WTC11 (cell line): ENCODE measurements at regions not wholly inside any gene's neighbourhood (a gene's known extent, or its start where the extent isn't known, plus 50 kb on each side); places are given as distances from the start of the nearest gene placed in this dataset.

ENCODE experiments used
- ATAC-seq: fragments of 200-7000 bp; cut with Tn5 transposase; 2 replicates; pipeline ENCODE4 v1.10.0; 2021; ENCODE audit warnings: mild to moderate bottlenecking, moderate library complexity
- CTCF ChIA-PET: fragments of 300-600 bp; sonication (Branson Sonifier 250); formaldehyde crosslinking; loops from one replicate; lab custom pipeline; 2021; ENCODE audit warnings: antibody characterized with exemption; lab: Charles Lee
- POLR2A ChIA-PET: fragments of 350-600 bp; sonication (Branson Sonifier 250); formaldehyde crosslinking; loops from one replicate; lab custom pipeline; 2021; ENCODE audit warnings: antibody characterized with exemption; lab: Charles Lee
- DNase-seq: peaks from one replicate; pipeline ENCODE4 v3.0.0; 2021; ENCODE audit warnings: low spot score
- H3K27ac Mint-ChIP-seq: 2 replicates; pipeline ENCODE4 v1.8.0; 2021; ENCODE audit warnings: mixed read lengths
- H3K27me3 Mint-ChIP-seq: 2 replicates; pipeline ENCODE4 v1.8.0; 2021; ENCODE audit warnings: low read depth, mild to moderate bottlenecking, moderate library complexity, mixed read lengths
- H3K36me3 Mint-ChIP-seq: 2 replicates; pipeline ENCODE4 v1.8.0; 2021; ENCODE audit warnings: mixed read lengths
- H3K4me1 Mint-ChIP-seq: 2 replicates; pipeline ENCODE4 v1.8.0; 2022; ENCODE audit warnings: mixed read lengths
- H3K4me3 Mint-ChIP-seq: 2 replicates; pipeline ENCODE4 v1.8.0; 2021; ENCODE audit warnings: mild to moderate bottlenecking, moderate library complexity, mixed read lengths
- H3K9me3 Mint-ChIP-seq: 2 replicates; pipeline ENCODE4 v1.8.0; 2021; ENCODE audit warnings: mixed read lengths
- ATF1 ChIP-seq: sonication (generic); formaldehyde crosslinking; IDR thresholded peaks from 2 replicates; pipeline ENCODE4 v1.8.1; 2023; ENCODE audit warnings: mild to moderate bottlenecking, moderate library complexity, missing genetic modification reagents
- ESRRA ChIP-seq: sonication (generic); formaldehyde crosslinking; IDR thresholded peaks from 2 replicates; pipeline ENCODE4 v1.8.1; 2022; ENCODE audit warnings: mild to moderate bottlenecking, missing genetic modification reagents, borderline replicate concordance
- GABPB1 ChIP-seq: sonication (generic); formaldehyde crosslinking; IDR thresholded peaks from 2 replicates; pipeline ENCODE4 v1.8.1; 2023; ENCODE audit warnings: mild to moderate bottlenecking, missing genetic modification reagents
- GRHL2 ChIP-seq: fragments of 250-450 bp; sonication (Bioruptor Pico); IDR thresholded peaks from 2 replicates; pipeline ENCODE4 v1.8.0; 2022; ENCODE audit warnings: mild to moderate bottlenecking, moderate library complexity; ENCODE audit not compliant: insufficient replicate concordance, severe bottlenecking
- JAZF1 ChIP-seq: fragments of 250-450 bp; sonication (Bioruptor Pico); IDR thresholded peaks from 2 replicates; pipeline ENCODE4 v1.9.0; 2021; ENCODE audit warnings: moderate library complexity, mild to moderate bottlenecking, inconsistent platforms
- JUN ChIP-seq: sonication (generic); formaldehyde crosslinking; IDR thresholded peaks from 2 replicates; pipeline ENCODE4 v1.8.0; 2023; ENCODE audit warnings: mild to moderate bottlenecking, missing genetic modification reagents
- KAT7 ChIP-seq: sonication (generic); formaldehyde crosslinking; IDR thresholded peaks from 2 replicates; pipeline ENCODE4 v1.8.1; 2023; ENCODE audit warnings: missing genetic modification reagents, mild to moderate bottlenecking, borderline replicate concordance
- MYBL2 ChIP-seq: sonication (generic); formaldehyde crosslinking; IDR thresholded peaks from 2 replicates; pipeline ENCODE4 v1.8.1; 2023; ENCODE audit warnings: mild to moderate bottlenecking, moderate library complexity, missing genetic modification reagents
- NR2C2 ChIP-seq: sonication (generic); formaldehyde crosslinking; IDR thresholded peaks from 2 replicates; pipeline ENCODE4 v1.8.0; 2022; ENCODE audit warnings: mild to moderate bottlenecking, missing genetic modification reagents
- ZNF121 ChIP-seq: sonication (generic); formaldehyde crosslinking; IDR thresholded peaks from 2 replicates; pipeline ENCODE4 v1.8.0; 2023; ENCODE audit warnings: missing genetic modification reagents
- ZNF138 ChIP-seq: sonication (generic); formaldehyde crosslinking; conservative IDR thresholded peaks from 2 replicates; pipeline ENCODE4 v1.8.1; 2022; ENCODE audit warnings: mild to moderate bottlenecking, moderate library complexity, missing genetic modification reagents
- TF ChIP-seq, protein P1 (sequence below): sonication (generic); formaldehyde crosslinking; IDR thresholded peaks from 2 replicates; pipeline ENCODE4 v1.8.1; 2023; ENCODE audit warnings: mild to moderate bottlenecking, missing genetic modification reagents, moderate library complexity
- TF ChIP-seq, protein P2 (sequence below): fragments of 200-600 bp; IDR thresholded peaks from 2 replicates; pipeline ENCODE4 v1.8.0; 2022; ENCODE audit warnings: antibody characterized with exemption
- TF ChIP-seq, protein P3 (sequence below): sonication (generic); formaldehyde crosslinking; IDR thresholded peaks from 2 replicates; pipeline ENCODE4 v1.8.0; 2023; ENCODE audit warnings: missing genetic modification reagents
- TF ChIP-seq, protein P4 (sequence below): sonication (generic); formaldehyde crosslinking; IDR thresholded peaks from 2 replicates; pipeline ENCODE4 v1.8.1; 2023; ENCODE audit warnings: mild to moderate bottlenecking, moderate library complexity, missing genetic modification reagents
- TF ChIP-seq, protein P5 (sequence below): fragments of 250-450 bp; sonication (Bioruptor Pico); IDR thresholded peaks from 2 replicates; pipeline ENCODE4 v1.9.0; 2021; ENCODE audit warnings: mild to moderate bottlenecking
- TF ChIP-seq, protein P6 (sequence below): sonication (generic); formaldehyde crosslinking; IDR thresholded peaks from 2 replicates; pipeline ENCODE4 v1.8.0; 2022; ENCODE audit warnings: mild to moderate bottlenecking, missing genetic modification reagents
- TF ChIP-seq, protein P7 (sequence below): fragments of 250-450 bp; sonication (Bioruptor Pico); IDR thresholded peaks from 2 replicates; pipeline ENCODE4 v1.9.0; 2021; ENCODE audit warnings: moderate library complexity, mild to moderate bottlenecking, inconsistent platforms, borderline replicate concordance
- TF ChIP-seq, protein P8 (sequence below): sonication (generic); formaldehyde crosslinking; IDR thresholded peaks from 2 replicates; pipeline ENCODE4 v1.8.1; 2023; ENCODE audit warnings: mild to moderate bottlenecking, missing genetic modification reagents, moderate library complexity

DNA sequence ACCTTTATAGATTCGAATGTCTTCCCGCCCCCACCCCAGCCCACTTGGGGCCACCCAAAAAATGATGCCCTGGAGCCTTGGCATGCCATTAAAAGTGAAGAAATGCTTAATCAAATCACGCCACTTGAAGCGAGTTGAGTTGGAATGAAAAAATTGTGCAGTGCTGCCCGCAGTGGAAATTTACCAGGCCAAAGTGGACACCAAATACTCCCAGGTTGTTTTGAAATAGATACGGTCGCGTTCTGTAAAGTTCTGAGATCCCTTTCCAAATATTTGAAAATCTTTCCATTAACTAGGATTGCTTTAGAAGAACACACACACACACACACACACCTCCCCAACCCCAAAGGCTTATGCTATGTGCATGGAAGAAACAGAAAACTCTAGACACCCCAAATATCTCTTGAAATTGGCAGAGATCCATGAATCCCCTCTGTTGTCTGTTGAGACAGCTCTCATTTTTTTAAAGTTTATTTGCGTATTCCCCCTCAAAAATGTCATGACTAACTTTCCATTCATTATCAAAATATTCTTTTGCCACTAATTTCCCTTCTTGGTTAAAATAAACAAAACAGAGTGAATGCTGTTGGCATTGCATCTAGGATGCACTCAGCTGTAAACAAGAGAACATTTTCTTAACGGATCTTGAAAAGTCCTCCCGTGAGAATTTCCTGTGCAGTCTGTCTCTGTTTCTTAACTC lies 142.3 kb upstream of the KCNE2 start:
- Mint-ChIP-seq H3K36me3 (no peaks in the 10 kb centered on the region), H3K27me3 (no peaks in the 10 kb centered on the region), H3K27ac (no peak overlapping the region), H3K4me3 (no peak overlapping the region), H3K4me1 (peaks cover 9% of the 10 kb centered on the region; the same call in 1 of the 2 replicates), H3K9me3 (peaks cover 14% of the 10 kb centered on the region)
- ChIA-PET POLR2A (no interaction called here), CTCF (no interaction called here)
- no peak for DNase-seq
- TF ChIP-seq KAT7 (CRISPR knock-in tag), result no peak
- TF ChIP-seq, protein P1, sequence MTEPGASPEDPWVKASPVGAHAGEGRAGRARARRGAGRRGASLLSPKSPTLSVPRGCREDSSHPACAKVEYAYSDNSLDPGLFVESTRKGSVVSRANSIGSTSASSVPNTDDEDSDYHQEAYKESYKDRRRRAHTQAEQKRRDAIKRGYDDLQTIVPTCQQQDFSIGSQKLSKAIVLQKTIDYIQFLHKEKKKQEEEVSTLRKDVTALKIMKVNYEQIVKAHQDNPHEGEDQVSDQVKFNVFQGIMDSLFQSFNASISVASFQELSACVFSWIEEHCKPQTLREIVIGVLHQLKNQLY (CRISPR knock-in tag), result no peak
- no peak for ATAC-seq

DNA sequence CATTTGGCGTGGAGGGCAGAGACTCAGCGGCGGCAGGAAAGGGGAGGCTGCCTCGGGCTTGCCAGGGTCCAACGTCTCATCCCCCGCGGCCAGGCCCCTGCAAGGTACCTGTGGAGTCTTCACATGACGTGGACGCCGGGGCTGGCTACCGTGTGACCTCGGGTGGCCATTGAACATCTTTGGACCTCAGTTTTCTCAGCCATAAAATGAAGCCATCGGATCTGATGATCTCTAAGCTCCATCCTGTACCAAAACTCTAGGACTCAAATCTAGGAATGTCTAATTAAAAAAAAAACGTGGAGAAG lies 141.8 kb upstream of the KCNE2 start:
- H3K4me3 Mint-ChIP-seq, result no peak overlapping the region
- no peak for ATAC-seq
- H3K9me3 Mint-ChIP-seq, result peaks cover 14% of the 10 kb centered on the region
- H3K36me3 Mint-ChIP-seq, result no peaks in the 10 kb centered on the region
- ChIA-PET CTCF (no interaction called here), POLR2A (no interaction called here)
- TF ChIP-seq ZNF138 (CRISPR knock-in tag) (no peak), ESRRA (no peak), GRHL2 (CRISPR knock-in tag) (no peak), GABPB1 (CRISPR knock-in tag) (no peak), NR2C2 (CRISPR knock-in tag) (no peak)
- TF ChIP-seq, protein P2, sequence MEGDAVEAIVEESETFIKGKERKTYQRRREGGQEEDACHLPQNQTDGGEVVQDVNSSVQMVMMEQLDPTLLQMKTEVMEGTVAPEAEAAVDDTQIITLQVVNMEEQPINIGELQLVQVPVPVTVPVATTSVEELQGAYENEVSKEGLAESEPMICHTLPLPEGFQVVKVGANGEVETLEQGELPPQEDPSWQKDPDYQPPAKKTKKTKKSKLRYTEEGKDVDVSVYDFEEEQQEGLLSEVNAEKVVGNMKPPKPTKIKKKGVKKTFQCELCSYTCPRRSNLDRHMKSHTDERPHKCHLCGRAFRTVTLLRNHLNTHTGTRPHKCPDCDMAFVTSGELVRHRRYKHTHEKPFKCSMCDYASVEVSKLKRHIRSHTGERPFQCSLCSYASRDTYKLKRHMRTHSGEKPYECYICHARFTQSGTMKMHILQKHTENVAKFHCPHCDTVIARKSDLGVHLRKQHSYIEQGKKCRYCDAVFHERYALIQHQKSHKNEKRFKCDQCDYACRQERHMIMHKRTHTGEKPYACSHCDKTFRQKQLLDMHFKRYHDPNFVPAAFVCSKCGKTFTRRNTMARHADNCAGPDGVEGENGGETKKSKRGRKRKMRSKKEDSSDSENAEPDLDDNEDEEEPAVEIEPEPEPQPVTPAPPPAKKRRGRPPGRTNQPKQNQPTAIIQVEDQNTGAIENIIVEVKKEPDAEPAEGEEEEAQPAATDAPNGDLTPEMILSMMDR, result no peak
- TF ChIP-seq, protein P3, sequence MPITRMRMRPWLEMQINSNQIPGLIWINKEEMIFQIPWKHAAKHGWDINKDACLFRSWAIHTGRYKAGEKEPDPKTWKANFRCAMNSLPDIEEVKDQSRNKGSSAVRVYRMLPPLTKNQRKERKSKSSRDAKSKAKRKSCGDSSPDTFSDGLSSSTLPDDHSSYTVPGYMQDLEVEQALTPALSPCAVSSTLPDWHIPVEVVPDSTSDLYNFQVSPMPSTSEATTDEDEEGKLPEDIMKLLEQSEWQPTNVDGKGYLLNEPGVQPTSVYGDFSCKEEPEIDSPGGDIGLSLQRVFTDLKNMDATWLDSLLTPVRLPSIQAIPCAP (CRISPR knock-in tag), result no peak
- H3K27me3 Mint-ChIP-seq, result no peaks in the 10 kb centered on the region
- no peak overlapping the region for H3K27ac Mint-ChIP-seq
- DNase-seq, result no peak
- H3K4me1 Mint-ChIP-seq, result peaks cover 9% of the 10 kb centered on the region; the same call in 1 of the 2 replicates

DNA sequence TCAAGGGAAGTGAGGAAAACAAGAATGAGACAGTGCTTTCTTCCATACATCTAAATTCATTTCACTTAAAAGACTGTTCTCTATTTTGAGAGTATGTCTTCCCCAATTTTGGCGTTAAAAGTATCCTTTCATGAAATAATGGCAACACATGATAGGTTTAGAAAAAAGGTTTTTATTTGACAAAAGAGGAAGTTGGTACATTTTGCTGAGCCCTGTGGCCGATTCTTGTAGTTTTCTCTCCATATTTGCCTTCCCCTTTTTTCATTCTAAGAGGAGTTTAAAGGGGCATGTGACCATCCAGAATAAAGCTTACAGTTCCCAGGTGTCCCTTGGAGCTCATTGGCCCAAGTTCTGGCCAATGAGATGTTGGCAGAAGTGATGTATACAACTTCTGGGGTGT lies 140.4 kb upstream of the KCNE2 start:
- POLR2A ChIA-PET, result interaction anchor here (0.5 kb wide), 1 partner anchor 14 kb away, joined by 3 read pairs; no protein-coding TSS in a partner anchor
- Mint-ChIP-seq H3K9me3 (peaks cover 14% of the 10 kb centered on the region), H3K4me1 (peaks cover 10% of the 10 kb centered on the region; the same call in 1 of the 2 replicates), H3K4me3 (no peak overlapping the region), H3K27me3 (no peaks in the 10 kb centered on the region), H3K36me3 (no peaks in the 10 kb centered on the region), H3K27ac (no peak overlapping the region)
- CTCF ChIA-PET, result interaction anchor here (0.8 kb wide), 1 partner anchor 125 kb away, joined by 3 read pairs; no protein-coding TSS in a partner anchor
- DNase-seq, result no peak
- ATAC-seq, result no peak
- no peak for TF ChIP-seq JAZF1 (CRISPR knock-in tag)
- TF ChIP-seq, protein P4, sequence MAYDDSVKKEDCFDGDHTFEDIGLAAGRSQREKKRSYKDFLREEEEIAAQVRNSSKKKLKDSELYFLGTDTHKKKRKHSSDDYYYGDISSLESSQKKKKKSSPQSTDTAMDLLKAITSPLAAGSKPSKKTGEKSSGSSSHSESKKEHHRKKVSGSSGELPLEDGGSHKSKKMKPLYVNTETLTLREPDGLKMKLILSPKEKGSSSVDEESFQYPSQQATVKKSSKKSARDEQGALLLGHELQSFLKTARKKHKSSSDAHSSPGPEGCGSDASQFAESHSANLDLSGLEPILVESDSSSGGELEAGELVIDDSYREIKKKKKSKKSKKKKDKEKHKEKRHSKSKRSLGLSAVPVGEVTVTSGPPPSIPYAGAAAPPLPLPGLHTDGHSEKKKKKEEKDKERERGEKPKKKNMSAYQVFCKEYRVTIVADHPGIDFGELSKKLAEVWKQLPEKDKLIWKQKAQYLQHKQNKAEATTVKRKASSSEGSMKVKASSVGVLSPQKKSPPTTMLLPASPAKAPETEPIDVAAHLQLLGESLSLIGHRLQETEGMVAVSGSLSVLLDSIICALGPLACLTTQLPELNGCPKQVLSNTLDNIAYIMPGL, result no peak
- no peak for TF ChIP-seq MYBL2
- TF ChIP-seq ZNF121 (CRISPR knock-in tag), result no peak
- no peak for TF ChIP-seq JUN (CRISPR knock-in tag)
- TF ChIP-seq, protein P5, sequence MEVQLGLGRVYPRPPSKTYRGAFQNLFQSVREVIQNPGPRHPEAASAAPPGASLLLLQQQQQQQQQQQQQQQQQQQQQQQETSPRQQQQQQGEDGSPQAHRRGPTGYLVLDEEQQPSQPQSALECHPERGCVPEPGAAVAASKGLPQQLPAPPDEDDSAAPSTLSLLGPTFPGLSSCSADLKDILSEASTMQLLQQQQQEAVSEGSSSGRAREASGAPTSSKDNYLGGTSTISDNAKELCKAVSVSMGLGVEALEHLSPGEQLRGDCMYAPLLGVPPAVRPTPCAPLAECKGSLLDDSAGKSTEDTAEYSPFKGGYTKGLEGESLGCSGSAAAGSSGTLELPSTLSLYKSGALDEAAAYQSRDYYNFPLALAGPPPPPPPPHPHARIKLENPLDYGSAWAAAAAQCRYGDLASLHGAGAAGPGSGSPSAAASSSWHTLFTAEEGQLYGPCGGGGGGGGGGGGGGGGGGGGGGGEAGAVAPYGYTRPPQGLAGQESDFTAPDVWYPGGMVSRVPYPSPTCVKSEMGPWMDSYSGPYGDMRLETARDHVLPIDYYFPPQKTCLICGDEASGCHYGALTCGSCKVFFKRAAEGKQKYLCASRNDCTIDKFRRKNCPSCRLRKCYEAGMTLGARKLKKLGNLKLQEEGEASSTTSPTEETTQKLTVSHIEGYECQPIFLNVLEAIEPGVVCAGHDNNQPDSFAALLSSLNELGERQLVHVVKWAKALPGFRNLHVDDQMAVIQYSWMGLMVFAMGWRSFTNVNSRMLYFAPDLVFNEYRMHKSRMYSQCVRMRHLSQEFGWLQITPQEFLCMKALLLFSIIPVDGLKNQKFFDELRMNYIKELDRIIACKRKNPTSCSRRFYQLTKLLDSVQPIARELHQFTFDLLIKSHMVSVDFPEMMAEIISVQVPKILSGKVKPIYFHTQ (CRISPR knock-in tag), result no peak
- TF ChIP-seq, protein P6, sequence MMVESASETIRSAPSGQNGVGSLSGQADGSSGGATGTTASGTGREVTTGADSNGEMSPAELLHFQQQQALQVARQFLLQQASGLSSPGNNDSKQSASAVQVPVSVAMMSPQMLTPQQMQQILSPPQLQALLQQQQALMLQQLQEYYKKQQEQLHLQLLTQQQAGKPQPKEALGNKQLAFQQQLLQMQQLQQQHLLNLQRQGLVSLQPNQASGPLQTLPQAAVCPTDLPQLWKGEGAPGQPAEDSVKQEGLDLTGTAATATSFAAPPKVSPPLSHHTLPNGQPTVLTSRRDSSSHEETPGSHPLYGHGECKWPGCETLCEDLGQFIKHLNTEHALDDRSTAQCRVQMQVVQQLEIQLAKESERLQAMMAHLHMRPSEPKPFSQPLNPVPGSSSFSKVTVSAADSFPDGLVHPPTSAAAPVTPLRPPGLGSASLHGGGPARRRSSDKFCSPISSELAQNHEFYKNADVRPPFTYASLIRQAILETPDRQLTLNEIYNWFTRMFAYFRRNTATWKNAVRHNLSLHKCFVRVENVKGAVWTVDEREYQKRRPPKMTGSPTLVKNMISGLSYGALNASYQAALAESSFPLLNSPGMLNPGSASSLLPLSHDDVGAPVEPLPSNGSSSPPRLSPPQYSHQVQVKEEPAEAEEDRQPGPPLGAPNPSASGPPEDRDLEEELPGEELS (CRISPR knock-in tag), result no peak
- TF ChIP-seq ATF1 (CRISPR knock-in tag), result no peak
- TF ChIP-seq, protein P7, sequence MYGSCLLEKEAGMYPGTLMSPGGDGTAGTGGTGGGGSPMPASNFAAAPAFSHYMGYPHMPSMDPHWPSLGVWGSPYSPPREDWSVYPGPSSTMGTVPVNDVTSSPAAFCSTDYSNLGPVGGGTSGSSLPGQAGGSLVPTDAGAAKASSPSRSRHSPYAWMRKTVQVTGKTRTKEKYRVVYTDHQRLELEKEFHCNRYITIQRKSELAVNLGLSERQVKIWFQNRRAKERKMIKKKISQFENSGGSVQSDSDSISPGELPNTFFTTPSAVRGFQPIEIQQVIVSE (CRISPR knock-in tag), result no peak
- TF ChIP-seq, protein P8, sequence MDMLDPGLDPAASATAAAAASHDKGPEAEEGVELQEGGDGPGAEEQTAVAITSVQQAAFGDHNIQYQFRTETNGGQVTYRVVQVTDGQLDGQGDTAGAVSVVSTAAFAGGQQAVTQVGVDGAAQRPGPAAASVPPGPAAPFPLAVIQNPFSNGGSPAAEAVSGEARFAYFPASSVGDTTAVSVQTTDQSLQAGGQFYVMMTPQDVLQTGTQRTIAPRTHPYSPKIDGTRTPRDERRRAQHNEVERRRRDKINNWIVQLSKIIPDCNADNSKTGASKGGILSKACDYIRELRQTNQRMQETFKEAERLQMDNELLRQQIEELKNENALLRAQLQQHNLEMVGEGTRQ, result no peak
